IPS-11a (cell line): ENCODE measurements at regions not wholly inside any gene's neighbourhood (a gene's known extent, or its start where the extent isn't known, plus 50 kb on each side); places are given as distances from the start of the nearest gene placed in this dataset.

Source experiments
- H3K4me3 ChIP-seq: one replicate; pipeline ENCODE4 v1.5.1; 2013; ENCODE audit warnings: low read depth, low read length, control low read depth

DNA sequence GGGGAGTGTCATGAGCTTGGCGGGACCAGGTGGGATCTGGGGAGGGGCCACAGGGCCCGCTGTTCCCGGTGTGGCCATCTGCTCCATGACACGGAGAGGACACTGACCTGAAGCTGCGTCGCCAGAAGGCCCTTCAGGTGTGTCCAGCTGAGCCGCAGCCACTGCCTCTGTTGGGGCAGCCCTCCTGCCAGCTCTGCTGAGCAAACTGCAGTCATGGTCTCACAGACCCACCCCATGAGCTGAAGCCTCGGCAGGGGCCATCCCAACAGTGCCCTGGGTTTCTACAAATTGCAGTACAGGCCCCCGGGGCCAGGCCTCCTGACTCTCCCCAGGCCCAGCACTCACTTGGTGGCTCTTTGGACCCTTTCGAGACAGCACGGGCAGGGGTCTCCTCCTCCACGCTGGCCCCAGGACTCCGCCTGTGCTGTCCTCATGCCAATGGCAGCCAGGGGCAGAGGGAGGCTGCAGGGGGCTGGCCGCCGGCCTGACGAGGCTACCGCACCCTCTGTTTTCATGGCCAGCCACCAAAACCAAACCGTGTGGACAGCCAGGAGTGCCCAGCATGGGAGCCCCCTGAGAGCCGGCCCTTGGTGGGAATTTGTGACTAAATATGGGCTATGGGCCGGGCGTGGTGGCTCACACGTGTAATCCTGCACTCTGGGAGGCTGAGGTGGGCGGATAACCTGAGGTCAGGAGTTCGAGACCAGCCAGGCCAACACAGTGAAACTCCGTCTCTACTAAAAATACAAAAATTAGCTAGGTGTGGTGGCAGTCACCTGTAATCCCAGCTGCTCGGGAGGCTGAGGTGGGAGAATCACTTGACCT, 175.2 kb upstream of the SALL3 start:
- no peak overlapping the region for H3K4me3 ChIP-seq

DNA sequence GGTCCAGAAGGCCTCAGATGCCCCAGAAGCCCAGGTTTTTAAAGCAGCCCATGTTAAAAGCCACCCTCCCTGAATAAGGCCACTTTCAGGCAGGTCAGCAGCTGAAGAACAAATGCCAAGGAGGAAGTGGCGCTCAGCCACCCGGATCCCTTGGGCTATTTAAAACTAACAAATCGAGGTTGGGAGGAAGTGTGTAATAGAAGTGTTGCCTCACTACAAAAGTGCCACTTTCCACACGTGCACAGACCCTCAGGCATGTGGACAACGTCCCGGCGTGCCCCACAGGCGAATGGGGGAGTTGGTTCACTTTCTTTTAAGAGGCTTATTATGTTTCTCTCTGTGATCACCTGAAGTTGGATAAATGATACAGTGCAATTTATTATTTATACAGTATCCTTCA, 173.8 kb upstream of the SALL3 start:
- H3K4me3 ChIP-seq: no peak overlapping the region

DNA sequence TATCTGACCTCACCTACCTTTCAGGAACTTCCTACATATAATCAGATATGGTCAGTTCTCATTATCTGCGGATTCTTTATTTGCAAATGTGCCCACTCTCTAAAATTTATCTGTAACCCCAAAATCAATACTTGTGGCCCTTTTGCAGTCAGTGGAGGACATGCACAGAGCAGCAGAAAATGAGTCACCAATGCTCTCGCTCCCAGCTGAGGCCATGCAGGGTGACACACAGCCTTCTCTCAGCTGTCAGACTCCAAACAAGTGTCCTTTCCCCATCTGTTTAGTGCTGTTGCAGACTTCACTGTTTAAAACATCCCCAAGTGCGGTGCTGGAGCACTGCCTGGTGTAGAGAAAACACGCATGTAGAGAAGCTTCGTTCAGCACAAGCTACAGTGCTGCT, 171.9 kb upstream of the SALL3 start:
- no peak overlapping the region for H3K4me3 ChIP-seq

DNA sequence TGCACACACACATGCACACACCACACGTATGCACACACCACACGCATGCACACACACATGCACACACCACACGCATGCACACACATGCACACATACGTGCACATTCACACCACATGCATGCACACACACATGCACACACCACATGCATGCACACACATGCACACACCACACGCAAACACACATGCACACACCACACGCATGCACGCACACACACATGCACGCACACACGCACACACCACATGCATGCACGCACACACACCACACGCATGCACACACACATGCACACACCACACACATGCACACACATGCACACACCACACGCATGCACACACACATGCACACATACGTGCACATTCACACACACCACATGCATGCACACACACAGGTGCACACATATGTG, 169.8 kb upstream of the SALL3 start:
- H3K4me3 ChIP-seq: no peak overlapping the region

DNA sequence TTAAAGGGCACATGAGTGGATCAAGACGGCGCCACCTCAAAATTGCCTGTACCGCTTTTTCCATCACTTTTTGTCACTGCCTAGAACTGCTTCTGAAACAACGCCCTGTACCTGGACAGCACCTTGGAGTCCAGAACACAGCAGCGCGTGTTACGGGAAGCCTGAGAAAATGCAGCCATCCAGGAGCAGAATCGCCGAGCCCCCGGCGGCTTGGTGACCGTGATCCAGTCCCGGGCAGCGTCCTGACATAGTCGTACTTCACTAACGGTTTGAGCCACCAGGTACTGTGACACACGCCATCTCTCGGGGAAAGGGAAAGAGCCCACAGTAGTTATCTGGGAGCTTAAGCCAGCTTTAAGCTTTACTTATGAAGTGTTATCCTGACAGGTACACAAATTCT, 168.9 kb upstream of the SALL3 start:
- no peak overlapping the region for H3K4me3 ChIP-seq

DNA sequence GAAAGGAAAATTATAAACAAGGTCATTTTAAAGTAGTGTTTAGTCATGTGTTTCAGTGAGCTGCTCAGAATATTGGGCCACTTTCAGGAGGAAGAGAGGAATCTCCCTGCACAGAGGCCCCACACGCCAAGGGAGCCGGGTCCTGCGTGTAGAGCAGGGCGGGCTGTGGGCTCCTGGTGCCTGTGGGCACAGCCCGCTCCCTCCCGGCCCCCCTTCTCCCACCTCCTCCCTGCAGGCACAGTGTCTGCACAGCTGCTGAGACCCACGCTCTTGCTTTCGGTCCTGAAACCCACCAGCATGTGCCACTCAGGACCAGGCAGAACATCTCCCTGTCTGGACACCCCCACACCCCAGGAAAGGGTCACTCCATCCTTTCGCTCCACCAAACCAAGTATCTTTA, 167.6 kb upstream of the SALL3 start:
- no peak overlapping the region for H3K4me3 ChIP-seq

DNA sequence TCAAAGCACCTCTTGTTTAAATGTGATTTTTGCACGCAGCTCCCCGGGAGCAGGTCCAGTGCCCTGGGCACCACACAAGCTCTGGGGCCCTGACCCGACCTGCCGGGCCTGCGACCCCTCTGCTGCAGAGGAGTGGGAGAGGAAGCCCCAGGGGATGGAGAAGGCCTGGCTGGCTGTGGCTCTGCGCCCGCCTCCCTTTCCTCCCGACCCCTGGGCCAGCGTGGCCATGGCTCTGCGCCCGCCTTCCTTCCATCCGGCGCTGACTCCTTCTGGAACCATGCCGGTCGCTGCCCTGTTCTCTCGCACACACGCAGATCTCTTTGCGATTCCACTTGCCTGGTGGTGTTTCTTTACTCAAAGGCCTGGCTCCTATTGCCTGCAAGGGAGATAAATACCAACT, 166.5 kb upstream of the SALL3 start:
- H3K4me3 ChIP-seq: no peak overlapping the region

DNA sequence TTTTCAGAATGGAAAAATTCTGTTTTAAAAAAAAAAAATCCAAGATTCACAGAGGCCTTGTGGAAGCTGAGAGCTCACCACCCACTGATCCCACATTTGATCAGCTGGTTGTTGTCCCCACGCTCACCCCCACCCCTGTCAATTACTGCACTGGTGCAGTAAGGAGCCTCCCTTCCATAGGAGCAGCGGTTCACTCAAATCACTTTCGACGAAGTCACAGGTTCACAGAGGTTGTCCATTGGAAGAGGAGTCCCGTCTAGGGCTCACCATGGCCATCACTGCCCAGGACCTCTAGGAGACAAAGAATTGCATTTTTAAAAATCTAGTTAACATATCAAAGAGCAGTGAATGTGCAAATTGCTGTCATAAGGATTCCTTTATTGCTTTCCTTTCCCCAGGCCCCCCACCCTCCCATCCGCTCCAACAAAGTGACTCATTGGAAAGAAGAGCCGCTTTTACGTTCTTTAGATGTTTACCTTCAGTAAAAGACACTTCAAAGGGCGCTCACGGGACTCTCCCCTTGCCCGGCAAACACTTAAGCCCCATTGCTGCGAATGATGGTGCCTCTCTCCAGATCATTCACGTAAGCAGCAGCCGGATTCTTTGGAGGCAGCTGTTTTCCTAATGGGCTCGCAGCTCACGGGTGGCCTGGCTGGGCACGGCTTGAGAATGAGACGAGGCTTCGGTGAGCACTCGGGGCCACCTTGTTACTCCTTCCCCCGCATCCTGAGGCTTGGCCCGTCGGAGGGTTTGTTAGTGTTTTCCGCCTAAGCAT, 165.5 kb upstream of the SALL3 start:
- H3K4me3 ChIP-seq: no peak overlapping the region

DNA sequence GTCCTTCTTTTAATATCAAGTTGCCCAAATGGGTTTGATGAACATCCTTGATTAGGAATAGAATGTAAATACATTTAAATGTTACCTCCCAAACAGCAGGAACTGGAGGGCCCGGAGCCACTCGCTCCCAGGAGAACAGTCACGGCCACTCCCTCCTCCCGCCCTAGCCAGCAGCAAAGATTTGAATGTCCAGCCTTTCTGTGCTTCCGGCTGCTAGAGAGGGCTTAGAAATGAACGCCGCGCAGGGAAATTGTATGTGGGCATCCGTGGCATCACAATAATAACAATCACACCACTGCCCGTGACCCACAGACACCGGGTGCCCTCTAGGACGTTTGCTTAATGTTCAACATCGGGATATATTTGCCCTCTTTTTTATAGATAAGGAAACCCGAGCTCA, 164.9 kb upstream of the SALL3 start:
- H3K4me3 ChIP-seq: no peak overlapping the region

DNA sequence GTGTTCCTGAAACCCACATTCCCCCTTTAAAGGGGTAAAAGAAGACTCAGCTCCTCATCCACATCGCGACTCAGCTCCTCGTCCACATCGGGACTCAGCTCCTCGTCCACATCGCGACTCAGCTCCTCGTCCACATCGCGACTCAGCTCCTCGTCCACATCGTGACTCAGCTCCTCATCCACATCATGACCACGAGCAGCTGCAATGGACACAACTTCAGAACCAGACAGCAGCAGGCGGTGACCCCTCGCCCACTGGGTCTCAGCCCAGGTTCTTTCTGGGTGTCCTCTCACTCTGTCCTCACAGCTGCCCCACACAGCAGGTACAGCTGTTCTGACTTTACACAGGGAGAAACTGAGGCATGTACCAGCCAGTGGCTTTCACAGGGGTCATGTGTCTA, 163.5 kb upstream of the SALL3 start:
- no peak overlapping the region for H3K4me3 ChIP-seq

DNA sequence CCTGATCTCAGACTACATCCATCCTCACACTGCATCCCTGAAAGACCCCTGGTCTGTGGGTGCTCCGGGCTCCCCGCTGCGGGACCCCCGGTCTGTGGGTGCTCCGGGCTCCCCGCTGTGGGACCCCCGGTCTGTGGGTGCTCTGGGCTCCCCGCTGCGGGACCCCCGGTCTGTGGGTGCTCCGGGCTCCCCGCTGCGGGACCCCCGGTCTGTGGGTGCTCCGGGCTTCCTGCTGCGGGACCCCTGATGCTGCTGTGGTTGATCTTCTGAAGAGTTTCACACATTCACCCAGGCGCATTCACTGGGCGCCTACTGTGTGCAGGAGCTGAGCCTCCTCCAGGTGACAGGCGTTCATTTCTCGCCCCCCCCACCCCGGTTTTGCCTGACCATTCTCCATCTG, 162.7 kb upstream of the SALL3 start:
- H3K4me3 ChIP-seq: no peak overlapping the region

DNA sequence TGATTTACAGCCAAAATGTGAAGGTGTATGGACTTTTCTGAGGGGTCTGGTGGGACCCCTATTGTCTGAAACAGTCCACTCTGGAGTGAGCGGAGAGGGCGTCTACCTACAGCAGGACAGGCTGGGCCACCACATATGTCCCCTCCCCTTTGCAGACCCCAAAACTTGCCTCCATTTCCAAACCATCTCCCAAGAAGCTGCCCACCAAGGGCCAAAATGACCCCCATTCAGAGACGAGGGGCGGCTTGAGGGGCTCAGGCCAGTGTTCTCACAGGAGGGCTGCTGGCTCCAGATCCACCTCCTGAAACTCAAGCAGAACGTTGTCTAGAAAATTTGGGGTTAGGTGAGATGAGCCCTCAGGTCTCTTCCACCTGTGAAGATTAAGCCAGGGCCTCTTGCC, 161.1 kb upstream of the SALL3 start:
- no peak overlapping the region for H3K4me3 ChIP-seq

DNA sequence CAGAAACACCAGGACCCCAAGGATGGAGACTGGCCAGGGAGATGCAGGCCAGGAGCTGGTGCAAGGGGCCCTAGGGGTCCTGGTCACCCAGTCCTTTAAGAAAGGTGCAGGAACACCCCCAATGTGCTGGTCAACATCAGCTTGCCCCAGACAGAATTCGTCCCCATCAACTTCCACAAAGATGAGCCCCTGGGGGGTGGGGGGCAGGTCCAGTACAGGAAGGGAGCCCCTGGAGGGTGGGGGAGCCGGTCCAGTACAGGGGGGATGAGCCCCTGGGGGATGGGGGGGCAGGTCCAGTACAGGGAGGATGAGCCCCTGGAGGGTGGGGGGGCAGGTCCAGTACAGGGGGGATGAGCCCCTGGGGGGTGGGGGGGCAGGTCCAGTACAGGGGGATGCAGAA, 160.7 kb upstream of the SALL3 start:
- no peak overlapping the region for H3K4me3 ChIP-seq

DNA sequence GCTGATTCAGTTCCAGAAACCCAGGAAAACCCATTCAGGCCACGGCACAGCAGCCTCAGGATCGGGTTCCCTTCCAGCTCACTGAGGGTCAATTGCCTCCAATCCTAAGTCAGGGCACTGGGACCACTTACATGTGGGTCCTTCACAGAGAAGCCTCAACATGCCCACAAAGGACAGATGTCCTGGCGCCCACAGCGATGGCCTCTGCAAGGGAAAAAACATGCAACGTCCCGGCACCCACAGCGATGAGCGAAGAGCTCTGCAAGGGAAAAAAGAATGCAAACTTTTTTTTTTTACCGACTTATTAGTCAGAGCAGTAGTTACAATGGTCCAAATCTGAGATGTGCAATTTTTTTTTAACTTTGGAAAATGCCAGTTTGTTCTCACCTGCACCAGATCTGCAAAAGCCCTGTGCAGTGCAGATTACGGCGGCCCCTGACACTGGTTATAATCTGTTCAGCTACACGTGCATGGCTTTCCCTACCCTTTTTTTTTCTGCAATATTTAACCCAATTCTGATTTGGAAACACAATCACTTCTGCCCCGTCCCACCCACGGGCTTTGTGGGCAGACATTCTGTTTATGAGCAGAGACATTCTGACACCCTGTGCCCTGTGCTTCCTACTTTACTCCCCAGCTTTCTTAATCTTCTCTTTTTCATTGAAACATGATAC, 159.3 kb upstream of the SALL3 start:
- H3K4me3 ChIP-seq: no peak overlapping the region

DNA sequence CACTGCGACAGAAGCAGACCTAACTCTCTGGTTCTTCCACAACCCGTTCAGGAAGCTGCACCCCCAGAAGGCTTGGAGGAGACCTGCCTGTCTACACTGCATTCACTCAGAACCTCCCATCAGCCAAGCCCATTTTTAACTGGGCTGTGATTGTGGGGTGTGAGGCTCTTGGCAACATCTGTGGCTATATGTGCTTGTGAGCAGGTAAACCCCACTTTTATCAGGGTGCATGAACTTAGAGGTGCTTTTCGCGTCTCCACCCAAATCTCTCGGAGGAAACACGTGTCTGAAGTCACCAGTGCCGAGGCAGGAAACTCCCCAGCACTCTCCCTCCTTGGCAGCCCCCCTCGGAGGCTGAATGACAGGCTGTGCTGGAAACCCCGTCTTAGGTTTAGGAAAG, 158.2 kb upstream of the SALL3 start:
- H3K4me3 ChIP-seq: no peak overlapping the region

DNA sequence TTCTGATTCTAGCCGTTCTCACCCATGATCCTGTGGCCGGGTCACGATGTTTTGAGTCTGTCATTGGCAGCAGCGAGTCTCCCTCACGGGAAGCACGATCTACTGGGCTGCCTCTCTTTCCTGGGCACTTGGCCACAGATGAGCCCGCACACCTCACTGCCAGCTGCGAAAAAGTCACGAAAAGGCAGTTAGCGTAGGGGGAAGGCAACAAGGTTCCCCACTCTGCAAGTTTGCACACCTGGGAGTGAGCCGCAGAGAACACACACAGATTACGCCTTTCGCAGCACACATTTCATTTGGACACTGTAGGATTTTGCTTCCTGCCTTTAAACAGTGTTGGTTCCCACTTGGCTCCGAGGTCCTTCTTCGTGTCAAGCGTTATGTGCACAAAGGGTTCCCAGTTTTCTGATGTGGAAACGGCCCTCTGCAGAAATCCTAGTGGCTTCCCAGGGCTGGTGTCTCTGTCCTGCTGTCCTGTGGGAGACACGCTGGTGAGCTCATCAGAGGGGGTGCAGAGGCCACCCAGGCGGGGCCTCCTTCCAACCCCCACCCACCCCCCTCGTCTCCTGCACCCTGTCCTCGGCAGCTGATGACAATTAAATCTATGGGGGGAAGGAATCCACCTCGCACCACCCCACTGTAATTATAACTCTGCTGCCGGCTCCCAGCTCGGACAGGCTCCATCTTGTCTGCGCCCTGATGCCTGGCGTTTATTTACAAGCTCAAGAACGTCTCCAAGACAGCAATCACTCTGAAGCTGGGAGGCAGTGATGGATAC, 157.3 kb upstream of the SALL3 start:
- no peak overlapping the region for H3K4me3 ChIP-seq

DNA sequence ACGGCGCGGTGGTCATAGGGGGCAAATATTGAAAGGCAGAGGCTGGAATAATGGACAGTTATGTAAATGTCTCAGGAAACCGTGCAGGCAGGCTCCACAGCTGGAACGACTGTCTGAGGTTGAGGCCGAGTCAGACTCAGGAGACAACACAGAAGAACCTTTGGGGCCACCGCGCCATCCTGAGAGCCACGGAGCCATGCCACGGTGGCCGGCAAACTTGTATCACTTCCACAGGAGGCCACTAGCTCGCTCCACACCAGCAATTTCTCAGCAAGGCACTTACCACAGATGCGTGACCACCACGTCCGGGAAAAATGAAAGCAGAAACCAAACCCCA, 156.7 kb upstream of the SALL3 start:
- no peak overlapping the region for H3K4me3 ChIP-seq

DNA sequence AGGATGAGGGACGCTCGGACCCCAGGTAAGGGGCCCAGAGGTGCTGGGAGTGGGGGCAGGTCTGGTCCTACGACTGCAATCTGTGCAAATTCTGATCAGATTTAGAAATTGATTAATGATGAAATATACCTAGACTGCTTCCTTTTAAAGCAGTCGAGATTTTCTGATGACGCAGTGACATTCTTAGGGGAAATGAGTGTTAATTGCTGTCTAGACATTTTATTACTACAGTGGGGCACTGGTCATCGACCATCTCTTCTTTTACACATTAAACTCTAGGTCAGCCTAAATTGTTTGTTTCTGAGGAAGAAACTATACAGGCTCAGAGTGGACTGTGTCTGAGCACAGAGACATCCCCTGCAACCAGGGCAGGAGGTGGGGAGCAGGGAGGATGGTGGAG, 154.4 kb upstream of the SALL3 start:
- no peak overlapping the region for H3K4me3 ChIP-seq

DNA sequence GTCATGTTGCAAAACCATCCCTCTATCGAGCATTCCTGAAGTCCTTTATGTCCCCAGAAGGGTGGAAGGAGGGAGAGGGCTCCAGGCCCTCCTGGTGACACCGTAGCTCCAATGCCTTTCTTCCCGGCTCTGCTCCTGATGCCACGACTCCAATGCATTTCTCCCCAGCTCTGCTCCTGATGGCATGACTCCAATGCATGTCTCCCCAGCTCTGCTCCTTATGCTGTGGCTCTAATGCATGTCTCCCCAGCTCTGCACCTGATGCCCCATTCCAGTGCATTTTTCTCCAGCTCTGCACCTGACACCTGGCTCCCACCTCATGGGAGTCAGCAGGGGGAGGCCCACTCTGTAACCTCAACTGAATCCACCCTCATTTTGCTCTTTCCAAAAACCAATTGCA, 153.0 kb upstream of the SALL3 start:
- H3K4me3 ChIP-seq: no peak overlapping the region

DNA sequence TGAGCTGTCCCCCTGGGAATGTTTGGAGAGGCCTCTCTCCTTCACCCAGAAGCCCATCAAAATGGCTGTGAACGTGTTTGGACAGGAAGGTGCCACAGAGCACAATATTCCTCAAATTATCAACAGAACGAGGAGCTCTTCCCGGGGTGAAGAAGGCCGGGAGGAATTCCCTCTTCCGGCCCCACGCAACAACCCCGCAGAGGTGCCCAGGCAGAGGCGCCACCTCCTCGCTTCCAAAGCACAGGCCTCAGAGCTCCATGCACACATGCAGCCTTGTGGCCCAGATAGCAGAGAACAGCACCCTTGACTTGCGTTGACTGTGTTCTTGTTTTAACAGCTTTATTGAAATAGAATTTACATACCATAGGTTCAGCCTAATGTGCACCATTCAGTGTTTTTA, 152.5 kb upstream of the SALL3 start:
- H3K4me3 ChIP-seq: no peak overlapping the region

DNA sequence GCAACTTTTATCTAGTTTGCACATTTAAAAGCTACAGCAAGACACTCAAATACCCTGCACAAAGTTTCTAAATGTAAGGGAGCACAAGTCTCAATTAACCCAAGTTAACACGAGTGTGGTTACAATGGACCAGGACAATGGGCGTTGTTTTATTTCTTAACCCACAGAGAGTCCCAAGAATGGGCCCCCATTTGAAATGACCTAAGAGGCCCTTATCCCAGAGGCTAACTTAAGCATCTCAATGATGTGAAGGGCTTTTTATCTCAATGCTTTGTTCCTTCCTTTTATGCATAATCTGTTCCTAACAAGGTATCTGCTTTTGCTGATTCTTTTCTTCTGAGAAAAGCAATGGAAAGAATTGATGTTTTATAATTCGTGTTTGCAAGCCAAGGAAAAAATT, 151.5 kb upstream of the SALL3 start:
- no peak overlapping the region for H3K4me3 ChIP-seq
